Right renal cortex interstitium (tissue), 3 donors: ENCODE measurements at regions not wholly inside any gene's neighbourhood (a gene's known extent, or its start where the extent isn't known, plus 50 kb on each side); places are given as distances from the start of the nearest gene placed in this dataset.
"Not testable (repeated sequence)": the region's sequence is repeated elsewhere in the genome, so short reads cannot be mapped to it uniquely, and the experiment has no call there.

Experiments used
- DNase-seq, 3 donors: peaks; one replicate each; pipeline ENCODE4 v3.0.0-alpha.2; 2013; ENCODE audit warnings: low read depth in 3 of 3, low spot score in 2 of 3

DNA sequence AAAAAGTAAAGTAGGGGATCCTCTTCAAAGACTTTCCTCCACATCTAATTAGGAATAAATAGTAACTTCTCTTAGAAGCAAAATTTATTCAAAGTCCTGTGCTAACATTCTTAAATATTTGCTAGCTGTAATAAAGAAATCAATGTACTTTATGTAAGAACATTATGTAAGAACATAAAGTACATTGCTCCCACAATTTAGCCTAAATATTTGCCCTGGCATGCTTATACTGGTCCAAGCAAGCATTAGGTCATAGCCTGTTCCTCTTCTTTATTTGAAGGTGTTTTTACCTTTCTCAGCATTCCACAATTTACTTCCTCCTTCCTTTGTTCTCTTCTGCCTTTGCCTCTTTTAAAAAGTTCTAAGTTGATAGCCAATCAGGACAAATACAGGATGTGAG, 1480.5 kb upstream of the TENM4 start:
- not testable (repeated sequence) for DNase-seq

DNA sequence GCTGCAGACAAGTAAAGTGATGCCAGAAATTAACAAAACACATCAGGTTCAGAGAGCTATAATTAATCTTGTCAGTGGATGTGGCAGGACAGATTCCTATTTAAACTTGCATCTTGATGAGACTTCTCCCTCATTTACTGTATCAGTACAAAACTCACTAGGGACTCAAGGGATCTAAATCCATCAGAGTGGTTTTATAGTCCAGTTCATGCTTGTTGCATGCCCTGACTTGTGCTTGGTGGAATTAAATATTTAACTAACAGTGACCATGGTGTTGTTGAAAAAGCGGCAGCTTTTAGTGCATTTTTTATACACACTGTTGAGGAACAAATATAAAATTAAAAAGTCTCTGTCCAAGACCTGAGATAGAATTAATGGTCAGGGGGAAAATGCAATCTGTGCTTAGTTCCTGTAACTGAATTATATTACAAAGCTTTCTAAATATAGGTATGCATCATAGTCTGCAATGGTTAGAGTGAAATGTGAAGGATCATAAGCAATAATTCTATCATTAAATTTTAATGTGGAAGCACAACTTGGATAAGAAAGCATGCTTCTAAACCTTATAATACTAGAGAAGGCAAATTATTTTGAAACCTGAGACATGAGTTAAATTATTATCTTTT, 1475.5 kb upstream of the TENM4 start:
- DNase-seq: no peak

DNA sequence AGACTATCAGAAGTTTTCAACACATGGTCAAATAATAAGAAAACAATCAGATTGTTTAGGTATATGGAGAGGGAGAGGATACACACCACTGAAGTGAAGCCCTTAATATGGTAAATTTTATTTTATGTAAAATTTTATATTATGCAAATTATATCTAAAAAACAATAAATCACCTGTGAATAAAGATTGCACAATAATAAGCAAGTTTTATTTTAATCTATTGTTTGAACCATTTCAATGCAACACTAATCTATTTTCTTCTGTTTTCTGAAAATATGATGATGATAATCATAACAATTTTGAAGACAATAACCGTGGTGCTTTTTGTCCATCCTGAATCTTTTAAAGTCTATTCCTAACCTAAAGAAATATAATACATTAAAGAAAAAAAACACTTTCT, 1473.5 kb upstream of the TENM4 start:
- DNase-seq: no peak

GRCh38 chr11:80911666-80912065, 1470.8 kb upstream of the TENM4 start:
- DNase-seq: no peak

- DNase-seq: no peak
Observed at GRCh38 chr11:80900265-80900664, 1459.4 kb upstream of the TENM4 start.

DNA sequence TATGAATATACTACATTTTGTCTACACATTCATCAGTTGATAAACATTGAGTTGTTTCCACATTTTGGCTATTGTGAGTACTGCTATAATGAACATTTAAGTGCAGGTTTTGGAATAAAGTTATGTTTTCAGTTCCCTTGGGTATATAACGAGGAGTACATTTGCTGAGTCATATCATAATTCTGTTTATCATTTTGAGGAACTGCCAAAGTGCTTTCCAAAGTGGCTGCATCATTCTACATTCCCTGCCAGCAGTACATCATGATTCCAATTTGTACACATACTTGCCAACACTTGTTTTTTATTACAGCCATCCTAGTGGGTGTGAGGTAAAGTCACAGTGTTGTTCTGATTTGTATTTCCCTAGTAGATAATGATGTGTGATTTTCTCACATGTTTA, 1458.6 kb upstream of the TENM4 start:
- no peak for DNase-seq

GRCh38 chr11:80898910-80899309, 1458.1 kb upstream of the TENM4 start:
- DNase-seq: no peak

- no peak for DNase-seq
Observed at GRCh38 chr11:80886684-80887083, 1445.9 kb upstream of the TENM4 start.

GRCh38 chr11:80873310-80873999, 1432.6 kb upstream of the TENM4 start:
- no peak for DNase-seq

DNA sequence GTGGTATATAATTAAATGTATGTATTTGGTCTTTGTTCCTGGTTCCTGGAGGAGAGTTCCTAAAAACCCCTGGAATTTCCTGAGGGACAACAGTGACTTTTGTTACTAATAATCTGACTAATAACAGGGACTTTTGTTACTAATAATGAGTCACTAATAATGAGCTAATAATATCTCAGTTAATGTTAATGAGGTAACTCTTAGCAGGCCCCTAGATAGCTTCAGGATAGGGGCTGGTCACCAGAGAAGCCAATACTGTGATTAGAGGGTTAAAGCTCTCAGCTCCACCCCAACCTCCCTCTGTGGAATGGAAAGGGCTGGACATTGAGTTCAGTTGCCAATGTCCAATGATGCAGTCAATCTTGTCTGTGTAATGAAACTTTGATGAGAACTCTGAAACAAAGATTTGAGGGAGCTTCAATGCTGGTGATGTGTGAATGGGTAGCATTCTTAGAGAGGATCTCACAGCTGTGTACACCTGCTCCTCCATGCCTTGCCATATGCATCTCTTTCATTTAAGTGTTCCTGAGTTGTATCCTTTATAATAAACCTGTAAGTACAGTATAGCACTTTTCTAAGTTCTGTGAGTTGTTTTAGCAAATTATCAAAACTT, 1431.4 kb upstream of the TENM4 start:
- DNase-seq: no peak

DNA sequence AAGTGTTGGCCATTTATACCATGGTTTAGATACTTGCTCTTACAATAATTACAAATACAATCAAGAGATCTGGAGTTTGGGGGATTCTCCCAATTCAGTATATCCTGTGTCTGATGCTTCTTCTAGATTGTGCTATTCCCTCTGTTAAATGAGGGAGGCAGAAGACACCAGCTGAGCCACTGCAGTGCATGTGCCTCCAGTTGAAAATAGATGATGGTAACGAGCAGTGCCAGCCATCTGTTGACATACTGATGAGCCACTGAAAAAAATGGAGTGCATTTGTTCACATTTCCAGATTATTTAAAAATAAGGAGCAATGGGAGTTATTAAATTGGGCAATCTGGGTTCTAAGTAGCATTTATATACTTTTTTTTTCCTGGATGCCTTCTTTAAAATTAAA, 1428.0 kb upstream of the TENM4 start:
- no peak for DNase-seq

- no peak for DNase-seq
Observed at GRCh38 chr11:80862011-80862410, 1421.2 kb upstream of the TENM4 start.

DNA sequence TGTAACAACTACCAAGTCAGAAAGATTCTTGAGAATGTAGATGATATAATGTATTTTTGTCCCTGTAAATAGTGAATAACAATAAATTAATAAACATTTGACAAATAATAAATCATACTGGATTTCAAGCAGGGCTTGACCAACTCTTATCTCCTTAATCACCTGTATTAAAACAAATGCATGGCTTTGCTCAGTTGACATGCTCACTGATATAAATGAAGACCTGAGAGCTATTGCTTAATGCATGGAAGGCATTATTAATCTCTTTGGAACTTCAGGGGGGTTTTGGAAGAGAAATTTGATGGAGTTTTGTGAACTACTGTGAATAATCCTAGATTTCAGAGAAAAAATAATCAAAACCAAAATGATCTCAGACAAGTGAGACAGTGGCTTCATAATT, 1420.4 kb upstream of the TENM4 start:
- no peak for DNase-seq

DNA sequence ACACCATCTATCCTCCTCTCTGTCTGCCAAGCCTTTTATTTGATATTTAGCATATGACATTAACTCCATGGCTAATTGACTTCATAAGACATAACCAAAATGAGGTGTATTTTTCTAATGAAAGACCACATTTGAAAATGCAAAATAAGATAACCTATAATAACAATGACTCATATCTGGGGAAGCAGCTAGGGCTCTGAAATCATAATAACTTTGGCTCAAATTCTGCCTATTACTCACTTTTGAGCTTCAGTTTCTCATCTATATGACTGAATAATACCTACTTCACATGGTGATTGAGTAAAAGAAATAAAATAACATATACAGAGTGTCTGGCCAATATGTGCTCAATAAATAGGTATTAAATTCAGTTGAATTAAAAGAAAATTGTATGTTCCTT, 1419.8 kb upstream of the TENM4 start:
- DNase-seq: no peak

- DNase-seq: no peak
Observed at GRCh38 chr11:80856066-80856465, 1415.2 kb upstream of the TENM4 start.

- DNase-seq: no peak
Observed at GRCh38 chr11:80855426-80855825, 1414.6 kb upstream of the TENM4 start.

DNA sequence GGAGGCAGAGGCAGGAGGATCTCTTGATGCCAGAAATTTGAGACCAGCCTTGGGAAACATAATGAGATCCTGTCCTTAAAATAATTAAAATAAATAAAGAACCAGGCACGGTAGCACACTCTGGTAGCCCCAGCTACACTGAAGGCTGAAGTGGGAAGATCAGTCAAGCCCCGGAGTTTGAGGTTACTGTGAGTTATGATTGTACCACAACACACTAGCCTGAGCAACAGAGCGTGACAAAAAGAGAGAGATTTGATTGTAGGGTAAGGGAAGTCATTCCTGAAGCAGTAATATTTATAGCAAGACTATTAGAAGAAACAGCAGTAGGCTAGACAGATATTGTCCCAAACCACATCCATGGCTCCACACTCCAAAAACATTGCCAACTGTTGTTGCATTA, 1408.4 kb upstream of the TENM4 start:
- no peak for DNase-seq

- no peak for DNase-seq
Observed at GRCh38 chr11:80846979-80847378, 1406.1 kb upstream of the TENM4 start.

GRCh38 chr11:80846442-80846841, 1405.6 kb upstream of the TENM4 start:
- DNase-seq: no peak

- DNase-seq: no peak
Observed at GRCh38 chr11:80844110-80844819, 1403.4 kb upstream of the TENM4 start.

- DNase-seq: no peak
Observed at GRCh38 chr11:80843266-80843974, 1402.6 kb upstream of the TENM4 start.
